Mononuclear cell (primary cell): ENCODE measurements at regions not wholly inside any gene's neighbourhood (a gene's known extent, or its start where the extent isn't known, plus 50 kb on each side); places are given as distances from the start of the nearest gene placed in this dataset.
"Not testable (repeated sequence)": the region's sequence is repeated elsewhere in the genome, so short reads cannot be mapped to it uniquely, and the experiment has no call there.

Source experiments
- H3K27me3 ChIP-seq: 2 replicates; pipeline ENCODE4 v1.6.0; 2011; ENCODE audit warnings: low read length, control low read depth; ENCODE audit not compliant: insufficient read depth
- H3K4me1 ChIP-seq: 2 replicates; pipeline ENCODE4 v1.5.1; 2011; ENCODE audit warnings: mild to moderate bottlenecking, low read length, control low read depth; ENCODE audit not compliant: insufficient read depth
- H3K4me3 ChIP-seq: 2 replicates; pipeline ENCODE4 v1.5.1; 2011; ENCODE audit warnings: mild to moderate bottlenecking, low read length, moderate library complexity
- H3K9me3 ChIP-seq: 2 replicates; pipeline ENCODE4 v1.5.1; 2011; ENCODE audit warnings: low read depth, mild to moderate bottlenecking, control low read depth, low read length

DNA sequence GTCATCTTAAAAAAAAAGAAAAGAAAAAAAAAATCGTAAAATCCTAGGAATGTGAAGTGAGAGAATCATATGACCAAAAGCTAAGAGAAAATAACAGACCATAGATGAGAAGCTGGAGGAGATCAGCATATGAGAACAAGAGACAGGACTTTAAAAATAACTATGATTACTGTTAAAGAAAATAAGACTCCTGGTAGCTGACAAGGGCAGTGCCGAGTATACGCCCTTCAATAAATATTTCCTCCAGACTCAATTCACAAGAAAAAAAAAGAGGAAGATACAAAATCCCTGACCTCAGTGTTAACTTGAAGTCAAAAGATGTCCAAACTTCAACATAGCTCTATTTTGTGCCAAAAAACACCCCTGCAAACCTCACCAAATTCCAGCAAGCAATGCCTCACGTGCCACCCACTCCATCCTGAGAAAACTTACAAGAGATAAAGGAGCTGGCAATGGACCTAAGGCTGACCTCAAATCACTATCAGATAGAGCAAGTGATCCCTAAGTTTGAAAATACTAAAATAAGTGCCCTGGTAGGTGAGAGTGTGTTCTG lies 817.2 kb downstream of the SOCS6 start:
- Histone ChIP-seq H3K4me3 (no peak overlapping the region), H3K27me3 (no peaks in the 10 kb centered on the region), H3K9me3 (no peaks in the 10 kb centered on the region), H3K4me1 (no peaks in the 10 kb centered on the region)

- no peaks in the 10 kb centered on the region for H3K27me3 ChIP-seq
- no peaks in the 10 kb centered on the region for H3K9me3 ChIP-seq
- no peaks in the 10 kb centered on the region for H3K4me1 ChIP-seq
- H3K4me3 ChIP-seq, result no peak overlapping the region
These were observed 816.4 kb downstream of the SOCS6 start for GRCh38 chr18:71105078-71105819.

GRCh38 chr18:71079606-71080005 lies 790.8 kb downstream of the SOCS6 start:
- Histone ChIP-seq H3K27me3 (no peaks in the 10 kb centered on the region), H3K4me3 (no peak overlapping the region), H3K4me1 (no peaks in the 10 kb centered on the region), H3K9me3 (no peaks in the 10 kb centered on the region)

GRCh38 chr18:71077451-71077850 lies 788.6 kb downstream of the SOCS6 start:
- Histone ChIP-seq H3K9me3 (no peaks in the 10 kb centered on the region), H3K27me3 (no peaks in the 10 kb centered on the region), H3K4me1 (no peaks in the 10 kb centered on the region), H3K4me3 (no peak overlapping the region)

GRCh38 chr18:71075147-71075546 lies 786.3 kb downstream of the SOCS6 start:
- Histone ChIP-seq H3K4me3 (no peak overlapping the region), H3K27me3 (no peaks in the 10 kb centered on the region), H3K9me3 (no peaks in the 10 kb centered on the region), H3K4me1 (no peaks in the 10 kb centered on the region)

DNA sequence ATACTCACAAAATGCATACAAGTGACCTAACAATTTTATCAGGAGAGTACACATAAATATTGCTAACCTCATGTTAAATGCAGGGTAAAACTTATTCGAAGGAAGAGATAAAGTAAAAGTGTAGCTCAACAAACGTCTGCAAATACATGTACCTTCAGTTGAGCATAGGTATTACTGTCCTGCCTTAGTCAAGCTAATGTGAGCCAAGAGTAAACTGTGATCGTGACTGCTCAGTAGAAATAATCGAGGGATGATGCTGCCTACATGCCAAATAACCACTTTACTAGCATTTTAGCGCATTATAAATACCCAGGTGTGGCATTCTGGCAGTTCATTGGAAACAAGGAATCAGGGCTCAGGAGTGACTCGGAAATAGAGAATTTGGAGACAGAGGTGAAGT lies 779.5 kb downstream of the SOCS6 start:
- Histone ChIP-seq H3K27me3 (no peaks in the 10 kb centered on the region), H3K9me3 (no peaks in the 10 kb centered on the region), H3K4me3 (no peak overlapping the region), H3K4me1 (no peaks in the 10 kb centered on the region)

DNA sequence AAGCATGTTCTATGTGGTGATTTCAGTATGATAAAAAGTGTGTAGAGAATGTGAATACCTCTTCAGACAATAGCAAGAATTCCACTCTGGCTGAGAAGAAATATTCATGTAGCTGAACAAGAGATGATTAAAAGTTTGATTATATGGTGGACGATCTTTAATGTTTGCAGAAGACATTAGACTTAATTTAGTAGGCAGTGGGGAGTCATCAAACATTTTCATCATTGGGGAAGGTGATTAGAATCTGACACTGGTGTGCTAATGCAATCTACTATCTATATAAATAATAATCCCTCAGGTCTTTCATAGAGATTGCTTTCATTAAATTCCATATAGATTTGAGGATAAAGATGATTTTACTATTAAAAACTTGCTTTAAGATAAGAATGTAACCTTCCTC lies 761.0 kb downstream of the SOCS6 start:
- Histone ChIP-seq H3K4me3 (no peak overlapping the region), H3K9me3 (no peaks in the 10 kb centered on the region), H3K27me3 (no peaks in the 10 kb centered on the region), H3K4me1 (no peaks in the 10 kb centered on the region)

- H3K9me3 ChIP-seq, result no peaks in the 10 kb centered on the region
- H3K4me1 ChIP-seq, result no peaks in the 10 kb centered on the region
- no peak overlapping the region for H3K4me3 ChIP-seq
- H3K27me3 ChIP-seq, result no peaks in the 10 kb centered on the region
These were observed 759.0 kb downstream of the SOCS6 start for GRCh38 chr18:71047882-71048281.

DNA sequence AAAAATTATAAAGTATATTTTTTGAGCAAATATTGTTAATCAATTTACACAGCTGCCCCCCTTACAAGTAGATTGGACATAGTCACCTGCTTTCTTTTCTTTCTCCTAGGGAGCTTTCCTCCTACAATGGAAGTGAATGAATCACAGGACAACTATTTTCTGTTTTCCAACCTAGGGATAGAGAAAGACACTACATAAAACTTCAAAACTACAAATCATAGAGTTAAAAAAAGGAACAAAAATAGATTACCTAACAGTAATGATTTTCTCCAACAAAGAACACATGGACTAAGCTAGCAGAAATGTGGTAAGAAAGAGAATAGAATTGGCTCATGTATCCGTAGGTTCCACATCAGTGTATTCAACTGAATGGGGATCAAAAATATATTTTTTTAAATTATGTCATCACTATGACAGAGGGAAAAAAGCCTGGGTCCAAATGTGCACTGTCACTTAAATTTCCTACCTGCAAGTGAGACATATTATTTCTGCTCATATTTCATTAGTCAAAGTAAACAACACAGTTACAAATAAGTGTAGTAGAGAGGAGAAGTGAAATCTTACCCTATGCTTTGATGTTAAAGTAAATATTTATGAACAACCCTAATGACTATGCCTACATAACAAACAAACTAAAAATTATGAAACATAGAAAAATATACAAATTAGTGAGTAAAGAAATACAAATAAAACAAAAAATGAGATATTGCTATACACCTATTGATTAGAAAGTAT lies 756.7 kb downstream of the SOCS6 start:
- no peaks in the 10 kb centered on the region for H3K27me3 ChIP-seq
- H3K4me3 ChIP-seq, result no peak overlapping the region
- H3K9me3 ChIP-seq, result no peaks in the 10 kb centered on the region
- H3K4me1 ChIP-seq, result no peaks in the 10 kb centered on the region

- Histone ChIP-seq H3K27me3 (no peaks in the 10 kb centered on the region), H3K4me1 (no peaks in the 10 kb centered on the region), H3K4me3 (no peak overlapping the region), H3K9me3 (no peaks in the 10 kb centered on the region)
These were observed 751.3 kb downstream of the SOCS6 start for GRCh38 chr18:71040161-71040560.

GRCh38 chr18:71038196-71038595 lies 749.4 kb downstream of the SOCS6 start:
- Histone ChIP-seq H3K4me3 (no peak overlapping the region), H3K27me3 (no peaks in the 10 kb centered on the region), H3K9me3 (no peaks in the 10 kb centered on the region), H3K4me1 (no peaks in the 10 kb centered on the region)

GRCh38 chr18:71036783-71037182 lies 747.9 kb downstream of the SOCS6 start:
- Histone ChIP-seq H3K27me3 (no peaks in the 10 kb centered on the region), H3K4me1 (no peaks in the 10 kb centered on the region), H3K9me3 (no peaks in the 10 kb centered on the region), H3K4me3 (no peak overlapping the region)

DNA sequence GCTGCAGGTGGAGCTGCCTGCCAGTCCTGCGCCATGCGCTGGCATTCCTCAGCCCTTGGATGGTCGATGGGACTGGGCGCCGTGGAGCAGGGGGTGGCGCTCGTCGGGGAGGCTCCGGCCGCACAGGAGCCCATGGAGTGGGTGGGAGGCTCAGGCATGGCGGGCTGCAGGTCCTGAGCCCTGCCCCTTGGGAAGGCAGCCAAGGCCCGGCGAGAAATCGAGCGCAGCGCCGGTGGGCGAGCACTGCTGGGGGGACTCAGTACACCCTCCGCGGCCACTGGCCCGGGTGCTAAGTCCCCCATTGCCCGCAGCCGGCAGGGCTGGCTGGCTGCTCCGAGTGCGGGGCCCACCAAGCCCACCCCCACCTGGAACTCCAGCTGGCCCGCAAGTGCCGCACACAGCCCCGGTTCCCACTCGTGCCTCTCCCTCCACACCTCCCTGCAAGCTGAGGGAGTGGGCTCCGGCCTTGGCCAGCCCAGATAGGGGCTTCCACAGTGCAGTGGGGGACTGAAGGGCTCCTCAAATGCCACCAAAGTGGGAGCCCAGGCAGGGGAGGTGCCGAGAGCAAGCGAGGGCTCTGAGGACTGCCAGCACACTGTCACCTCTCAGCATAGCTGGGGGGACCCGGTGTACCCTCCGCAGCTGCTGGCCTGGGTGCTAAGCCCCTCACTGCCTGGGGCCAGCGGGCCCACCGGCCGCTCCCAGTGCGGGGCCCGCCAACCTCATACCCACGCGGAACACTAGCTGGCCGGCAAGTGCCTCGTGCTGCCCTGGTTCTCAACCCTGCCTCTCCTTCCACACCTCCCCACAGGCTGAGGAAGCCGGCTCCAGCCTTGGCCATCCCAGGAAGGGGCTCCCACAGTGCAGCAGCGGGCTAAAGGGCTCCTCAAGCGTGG lies 742.7 kb downstream of the SOCS6 start:
- H3K27me3 ChIP-seq, H3K9me3 ChIP-seq, H3K4me3 ChIP-seq, H3K4me1 ChIP-seq: not testable (repeated sequence)

- H3K9me3 ChIP-seq, H3K4me3 ChIP-seq, H3K4me1 ChIP-seq, H3K27me3 ChIP-seq: not testable (repeated sequence)
These were observed 741.2 kb downstream of the SOCS6 start for GRCh38 chr18:71030085-71030484.

DNA sequence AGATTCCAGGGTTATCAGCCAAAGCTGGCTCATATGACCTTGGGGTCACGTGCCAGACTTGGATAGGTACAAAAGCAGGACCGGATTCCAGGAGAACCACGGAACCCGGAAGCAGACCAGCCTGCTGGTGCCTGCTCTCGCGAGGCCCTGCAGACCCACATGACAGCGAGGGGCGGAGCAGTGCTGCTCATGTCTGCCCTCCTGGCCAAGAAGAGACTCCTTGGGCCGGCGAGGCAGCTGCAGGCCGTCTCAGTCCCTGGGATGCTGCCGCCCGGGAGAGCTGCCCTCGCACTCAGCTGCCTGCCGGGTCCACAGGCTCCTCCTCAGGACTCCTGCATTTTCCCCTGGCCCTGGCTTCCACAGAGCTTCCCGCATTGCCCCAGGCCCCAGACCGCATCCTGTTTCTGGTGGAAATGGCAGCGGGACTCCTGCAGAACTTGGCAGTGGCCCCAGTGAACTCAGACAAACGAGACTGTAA lies 739.5 kb downstream of the SOCS6 start:
- Histone ChIP-seq H3K4me1 (no peaks in the 10 kb centered on the region), H3K4me3 (no peak overlapping the region), H3K27me3 (no peaks in the 10 kb centered on the region), H3K9me3 (no peaks in the 10 kb centered on the region)
